ENCODE measurements at regions not wholly inside any gene's neighbourhood (a gene's known extent, or its start where the extent isn't known, plus 50 kb on each side); places are given as distances from the start of the nearest gene placed in this dataset.

GRCh38 chr3:21902956-21903355, 151.9 kb upstream of the ZNF385D start:
- Histone ChIP-seq H3K36me3 (no peaks in the 10 kb centered on the region), H3K9me3 (no peaks in the 10 kb centered on the region), H3K27me3 (no peaks in the 10 kb centered on the region), H3K4me1 (no peaks in the 10 kb centered on the region), H3K27ac (no peak overlapping the region), H3K4me3 (no peak overlapping the region)
- in situ Hi-C loops (cut with MboI; ENCODE audit: low pct_ligation_motif_present in 1 of 4, low pct_unique_long_range_greater_than_20kb in 1 of 4, low sequenced_read_pairs in 3 of 4) (no loop called here), intact Hi-C loops (cut with DNase I; ENCODE audit: low total_unique reads) (no loop called here)
- DNase-seq: no peak
- no peak for TF ChIP-seq POLR2A (IDR thresholded peaks at IDR 0.05)
- TF ChIP-seq EP300 (IDR thresholded peaks at IDR 0.05; ENCODE audit: low read depth): no peak
- TF ChIP-seq CTCF (IDR thresholded peaks at IDR 0.05): no peak
- TF ChIP-seq POLR2AphosphoS5 (IDR thresholded peaks at IDR 0.05): no peak
- 74 to 80% methylated on average over 3 to 4 of the region's 4 CpGs for WGBS, 2 donors (ENCODE audit: low coverage in 1 of 2)

- H3K36me3 ChIP-seq: no peaks in the 10 kb centered on the region
- no peaks in the 10 kb centered on the region for H3K27me3 ChIP-seq
- intact Hi-C loops (cut with DNase I; ENCODE audit: low total_unique reads): no loop called here
- no peak for DNase-seq
- in situ Hi-C loops (cut with MboI; ENCODE audit: low pct_ligation_motif_present in 1 of 4, low pct_unique_long_range_greater_than_20kb in 1 of 4, low sequenced_read_pairs in 3 of 4): no loop called here
- no peaks in the 10 kb centered on the region for H3K4me1 ChIP-seq
- no peak overlapping the region for H3K27ac ChIP-seq
- whole genome bisulfite sequencing, 2 donors (ENCODE audit: low coverage in 1 of 2): 77 to 78% methylated on average over 3 of the region's 3 CpGs
- H3K4me3 ChIP-seq: no peak overlapping the region
- H3K9me3 ChIP-seq: no peaks in the 10 kb centered on the region
- no peak for TF ChIP-seq POLR2A (IDR thresholded peaks at IDR 0.05)
- TF ChIP-seq POLR2AphosphoS5 (IDR thresholded peaks at IDR 0.05): no peak
- TF ChIP-seq EP300 (IDR thresholded peaks at IDR 0.05; ENCODE audit: low read depth): no peak
- TF ChIP-seq CTCF (IDR thresholded peaks at IDR 0.05): no peak
Observed at GRCh38 chr3:21909096-21909495, 158.1 kb upstream of the ZNF385D start.

- DNase-seq: no peak
- Histone ChIP-seq H3K27me3 (no peaks in the 10 kb centered on the region), H3K4me3 (no peak overlapping the region), H3K4me1 (no peaks in the 10 kb centered on the region), H3K36me3 (no peaks in the 10 kb centered on the region), H3K27ac (no peak overlapping the region), H3K9me3 (no peaks in the 10 kb centered on the region)
- intact Hi-C loops (cut with DNase I; ENCODE audit: low total_unique reads) (no loop called here), in situ Hi-C loops (cut with MboI; ENCODE audit: low pct_ligation_motif_present in 1 of 4, low pct_unique_long_range_greater_than_20kb in 1 of 4, low sequenced_read_pairs in 3 of 4) (no loop called here)
- TF ChIP-seq CTCF (IDR thresholded peaks at IDR 0.05): no peak
- TF ChIP-seq EP300 (IDR thresholded peaks at IDR 0.05; ENCODE audit: low read depth): no peak
- no peak for TF ChIP-seq POLR2A (IDR thresholded peaks at IDR 0.05)
- TF ChIP-seq POLR2AphosphoS5 (IDR thresholded peaks at IDR 0.05): no peak
- 29 to 38% methylated on average over 1 of the region's 1 CpG for WGBS, 2 donors (ENCODE audit: low coverage in 1 of 2)
Observed at GRCh38 chr3:21912711-21913110, 161.7 kb upstream of the ZNF385D start.

GRCh38 chr3:21913791-21914190, 162.8 kb upstream of the ZNF385D start:
- no peak overlapping the region for H3K27ac ChIP-seq
- H3K27me3 ChIP-seq: no peaks in the 10 kb centered on the region
- no peaks in the 10 kb centered on the region for H3K9me3 ChIP-seq
- TF ChIP-seq POLR2AphosphoS5 (IDR thresholded peaks at IDR 0.05) (no peak), EP300 (IDR thresholded peaks at IDR 0.05; ENCODE audit: low read depth) (no peak), POLR2A (IDR thresholded peaks at IDR 0.05) (no peak), CTCF (IDR thresholded peaks at IDR 0.05) (no peak)
- H3K4me1 ChIP-seq: no peaks in the 10 kb centered on the region
- no peak overlapping the region for H3K4me3 ChIP-seq
- in situ Hi-C loops (cut with MboI; ENCODE audit: low pct_ligation_motif_present in 1 of 4, low pct_unique_long_range_greater_than_20kb in 1 of 4, low sequenced_read_pairs in 3 of 4) (no loop called here), intact Hi-C loops (cut with DNase I; ENCODE audit: low total_unique reads) (no loop called here)
- DNase-seq: no peak
- no peaks in the 10 kb centered on the region for H3K36me3 ChIP-seq
